ENCODE measurements at regions not wholly inside any gene's neighbourhood (a gene's known extent, or its start where the extent isn't known, plus 50 kb on each side); places are given as distances from the start of the nearest gene placed in this dataset.

DNA sequence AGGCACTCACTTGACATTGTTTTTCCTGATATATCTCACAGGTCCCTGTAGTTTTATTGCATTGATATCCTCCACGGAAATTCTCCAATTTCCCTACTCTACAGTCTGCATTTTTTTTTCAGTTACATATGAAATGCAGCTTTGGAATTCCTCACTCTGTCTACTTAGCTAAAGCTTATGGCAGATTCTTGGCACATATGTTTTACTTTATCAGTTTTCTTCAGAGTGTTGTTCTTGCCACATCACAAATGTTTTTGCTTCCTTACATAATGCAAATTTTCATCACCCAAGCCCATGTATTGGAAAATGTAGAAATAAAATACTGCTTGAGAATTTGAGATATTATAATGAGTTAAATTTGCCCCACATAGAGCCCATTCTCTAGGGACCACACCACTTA lies 1895.1 kb downstream of the MRPL39 start:
- no peaks in the 10 kb centered on the region for H3K9me3 ChIP-seq
- no peak overlapping the region for H3K4me2 ChIP-seq
- ATAC-seq = no peak
- FAIRE-seq = no peak
- H3K4me3 ChIP-seq = no peak overlapping the region
- no peak overlapping the region for H3K27ac ChIP-seq
- 0% methylated on average over 1 of the region's 1 CpG for WGBS (ENCODE audit: missing lambda C conversion rate)
- CTCF ChIA-PET = no interaction called here
- POLR2A ChIA-PET = no interaction called here
- TF ChIP-seq GATA3 (IDR thresholded peaks at IDR 0.05; ENCODE audit: borderline replicate concordance) (no peak), EP300 (IDR thresholded peaks at IDR 0.05) (no peak), PHF8 (IDR thresholded peaks at IDR 0.05; ENCODE audit: borderline replicate concordance, low read depth) (no peak), HOXB5 (CRISPR knock-in tag; IDR thresholded peaks at IDR 0.05) (no peak), CEBPB (IDR thresholded peaks at IDR 0.05) (no peak), ESRRA (IDR thresholded peaks at IDR 0.05; ENCODE audit: borderline replicate concordance, low read length) (no peak), HDAC2 (IDR thresholded peaks at IDR 0.05) (no peak), TP53 (CRISPR knock-in tag; IDR thresholded peaks at IDR 0.05) (no peak), FOSL2 (IDR thresholded peaks at IDR 0.05) (no peak), FOSL2 (CRISPR knock-in tag; IDR thresholded peaks at IDR 0.05) (no peak), MAFK (IDR thresholded peaks at IDR 0.05; ENCODE audit: partially characterized antibody) (no peak)
- TF ChIP-seq, protein P1, sequence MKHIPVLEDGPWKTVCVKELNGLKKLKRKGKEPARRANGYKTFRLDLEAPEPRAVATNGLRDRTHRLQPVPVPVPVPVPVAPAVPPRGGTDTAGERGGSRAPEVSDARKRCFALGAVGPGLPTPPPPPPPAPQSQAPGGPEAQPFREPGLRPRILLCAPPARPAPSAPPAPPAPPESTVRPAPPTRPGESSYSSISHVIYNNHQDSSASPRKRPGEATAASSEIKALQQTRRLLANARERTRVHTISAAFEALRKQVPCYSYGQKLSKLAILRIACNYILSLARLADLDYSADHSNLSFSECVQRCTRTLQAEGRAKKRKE (CRISPR knock-in tag; IDR thresholded peaks at IDR 0.05; ENCODE audit: low read depth) = no peak
- H3K4me1 ChIP-seq = no peaks in the 10 kb centered on the region
- DNase-seq (ENCODE audit: low read depth in 1 of 2, low spot score in 1 of 2) = no peak

DNA sequence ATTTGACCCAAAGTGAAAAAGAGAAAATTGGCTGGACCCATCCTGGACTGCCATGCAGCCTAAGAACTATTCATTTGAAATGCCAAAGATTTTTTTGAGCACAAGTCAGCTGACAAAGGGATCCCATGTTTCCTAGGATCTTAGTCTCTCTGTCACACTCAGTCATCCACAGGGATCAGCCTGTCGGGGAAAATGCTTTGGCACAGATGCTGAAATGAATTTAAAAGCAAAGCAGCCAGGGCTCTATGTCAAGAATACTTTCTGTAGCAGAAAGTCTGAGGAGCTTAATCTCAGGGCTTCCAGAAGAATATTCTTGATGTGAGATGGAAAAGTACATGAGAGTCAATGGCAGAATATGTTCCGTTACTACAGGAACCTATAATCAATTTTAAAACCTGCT lies 1900.8 kb downstream of the MRPL39 start:
- Histone ChIP-seq H3K4me1 (no peaks in the 10 kb centered on the region), H3K9me3 (no peaks in the 10 kb centered on the region), H3K4me3 (no peak overlapping the region), H3K4me2 (no peak overlapping the region), H3K27ac (no peak overlapping the region)
- ChIA-PET POLR2A (no interaction called here), CTCF (no interaction called here)
- no peak for TF ChIP-seq HOXB13 (CRISPR knock-in tag; IDR thresholded peaks at IDR 0.05; ENCODE audit: low read depth)
- no peak for TF ChIP-seq NFE2L2 (conservative IDR thresholded peaks at IDR 0.05; ENCODE audit: low read length)
- TF ChIP-seq CBX2 (IDR thresholded peaks at IDR 0.05; ENCODE audit: borderline replicate concordance, low read depth) = no peak
- no peak for TF ChIP-seq PHF8 (IDR thresholded peaks at IDR 0.05; ENCODE audit: borderline replicate concordance, low read depth)
- ATAC-seq (no peak), FAIRE-seq (no peak), DNase-seq (ENCODE audit: low read depth in 1 of 2, low spot score in 1 of 2) (no peak)
- WGBS (ENCODE audit: missing lambda C conversion rate) = 5% methylated on average over 2 of the region's 2 CpGs

DNA sequence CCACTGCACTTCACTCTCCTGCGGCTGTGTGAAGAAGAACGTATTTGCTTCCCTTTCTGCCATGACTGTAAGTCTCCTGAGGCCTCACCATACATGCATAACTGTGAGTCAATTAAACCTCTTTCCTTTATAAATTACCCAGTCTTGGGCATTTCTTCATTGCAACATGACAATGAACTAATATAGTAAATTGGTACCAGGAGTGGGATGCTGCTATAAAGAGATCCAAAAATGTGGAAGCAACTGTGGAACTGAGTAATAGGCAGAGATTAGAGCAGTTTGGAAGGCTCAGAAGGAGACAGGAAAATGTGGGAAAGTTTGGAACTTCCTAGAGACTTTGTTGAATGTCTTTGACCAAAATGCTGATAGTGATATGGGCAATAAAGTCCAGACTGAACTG lies 1907.9 kb downstream of the MRPL39 start:
- FAIRE-seq (no peak), DNase-seq (ENCODE audit: low read depth in 1 of 2, low spot score in 1 of 2) (no peak), ATAC-seq (no peak)
- ChIA-PET CTCF (no interaction called here), POLR2A (no interaction called here)
- H3K4me2 ChIP-seq = no peak overlapping the region
- no peak overlapping the region for H3K4me3 ChIP-seq
- TF ChIP-seq, protein P2, sequence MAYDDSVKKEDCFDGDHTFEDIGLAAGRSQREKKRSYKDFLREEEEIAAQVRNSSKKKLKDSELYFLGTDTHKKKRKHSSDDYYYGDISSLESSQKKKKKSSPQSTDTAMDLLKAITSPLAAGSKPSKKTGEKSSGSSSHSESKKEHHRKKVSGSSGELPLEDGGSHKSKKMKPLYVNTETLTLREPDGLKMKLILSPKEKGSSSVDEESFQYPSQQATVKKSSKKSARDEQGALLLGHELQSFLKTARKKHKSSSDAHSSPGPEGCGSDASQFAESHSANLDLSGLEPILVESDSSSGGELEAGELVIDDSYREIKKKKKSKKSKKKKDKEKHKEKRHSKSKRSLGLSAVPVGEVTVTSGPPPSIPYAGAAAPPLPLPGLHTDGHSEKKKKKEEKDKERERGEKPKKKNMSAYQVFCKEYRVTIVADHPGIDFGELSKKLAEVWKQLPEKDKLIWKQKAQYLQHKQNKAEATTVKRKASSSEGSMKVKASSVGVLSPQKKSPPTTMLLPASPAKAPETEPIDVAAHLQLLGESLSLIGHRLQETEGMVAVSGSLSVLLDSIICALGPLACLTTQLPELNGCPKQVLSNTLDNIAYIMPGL (CRISPR knock-in tag; IDR thresholded peaks at IDR 0.05; ENCODE audit: borderline replicate concordance) = no peak
- TF ChIP-seq EHF (CRISPR knock-in tag; IDR thresholded peaks at IDR 0.05) = no peak
- H3K27ac ChIP-seq = no peak overlapping the region
- H3K4me1 ChIP-seq = no peaks in the 10 kb centered on the region
- H3K9me3 ChIP-seq = no peaks in the 10 kb centered on the region
- 7% methylated on average over 2 of the region's 2 CpGs for WGBS (ENCODE audit: missing lambda C conversion rate)

DNA sequence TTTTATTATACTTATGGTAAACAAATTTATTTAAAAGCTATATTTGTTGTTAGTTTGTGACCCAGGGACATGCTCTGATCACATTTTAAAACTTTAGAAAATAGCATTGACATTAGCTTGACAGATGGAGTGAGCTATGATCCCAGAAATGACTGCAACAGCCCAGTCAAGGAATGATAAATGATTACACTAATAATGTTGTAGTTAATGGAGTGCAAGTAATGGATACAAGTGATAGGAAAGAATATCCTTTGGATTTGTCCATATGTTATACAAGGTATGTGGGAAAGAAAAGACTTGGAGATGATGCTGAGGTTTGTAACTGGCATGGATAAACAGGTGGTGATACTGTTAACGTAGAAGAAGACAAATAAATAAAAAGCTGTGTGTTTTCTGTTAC lies 1908.7 kb downstream of the MRPL39 start:
- Histone ChIP-seq H3K4me3 (no peak overlapping the region), H3K4me1 (no peaks in the 10 kb centered on the region), H3K27ac (no peak overlapping the region), H3K9me3 (no peaks in the 10 kb centered on the region), H3K4me2 (no peak overlapping the region)
- WGBS (ENCODE audit: missing lambda C conversion rate) = 0% methylated on average over 1 of the region's 1 CpG
- no peak for DNase-seq (ENCODE audit: low read depth in 1 of 2, low spot score in 1 of 2)
- POLR2A ChIA-PET = no interaction called here
- ATAC-seq = no peak
- CTCF ChIA-PET = no interaction called here
- FAIRE-seq = no peak
- TF ChIP-seq KDM5A (IDR thresholded peaks at IDR 0.05) = no peak
- TF ChIP-seq, protein P3, sequence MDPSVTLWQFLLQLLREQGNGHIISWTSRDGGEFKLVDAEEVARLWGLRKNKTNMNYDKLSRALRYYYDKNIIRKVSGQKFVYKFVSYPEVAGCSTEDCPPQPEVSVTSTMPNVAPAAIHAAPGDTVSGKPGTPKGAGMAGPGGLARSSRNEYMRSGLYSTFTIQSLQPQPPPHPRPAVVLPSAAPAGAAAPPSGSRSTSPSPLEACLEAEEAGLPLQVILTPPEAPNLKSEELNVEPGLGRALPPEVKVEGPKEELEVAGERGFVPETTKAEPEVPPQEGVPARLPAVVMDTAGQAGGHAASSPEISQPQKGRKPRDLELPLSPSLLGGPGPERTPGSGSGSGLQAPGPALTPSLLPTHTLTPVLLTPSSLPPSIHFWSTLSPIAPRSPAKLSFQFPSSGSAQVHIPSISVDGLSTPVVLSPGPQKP (IDR thresholded peaks at IDR 0.05; ENCODE audit: low read depth, low read length) = no peak
- no peak for TF ChIP-seq PHF8 (IDR thresholded peaks at IDR 0.05; ENCODE audit: borderline replicate concordance, low read depth)
- no peak for TF ChIP-seq HOXA7 (CRISPR knock-in tag; IDR thresholded peaks at IDR 0.05)
- TF ChIP-seq CHD2 (IDR thresholded peaks at IDR 0.05; ENCODE audit: low read length, partially characterized antibody) = no peak
- TF ChIP-seq SMC3 (IDR thresholded peaks at IDR 0.05) = no peak
- no peak for TF ChIP-seq JUN (IDR thresholded peaks at IDR 0.05)
- TF ChIP-seq JUNB (IDR thresholded peaks at IDR 0.05) = no peak
- TF ChIP-seq ZSCAN20 (CRISPR knock-in tag; IDR thresholded peaks at IDR 0.05) = no peak
- TF ChIP-seq FOSB (CRISPR knock-in tag; IDR thresholded peaks at IDR 0.05) = no peak
- TF ChIP-seq, protein P4, sequence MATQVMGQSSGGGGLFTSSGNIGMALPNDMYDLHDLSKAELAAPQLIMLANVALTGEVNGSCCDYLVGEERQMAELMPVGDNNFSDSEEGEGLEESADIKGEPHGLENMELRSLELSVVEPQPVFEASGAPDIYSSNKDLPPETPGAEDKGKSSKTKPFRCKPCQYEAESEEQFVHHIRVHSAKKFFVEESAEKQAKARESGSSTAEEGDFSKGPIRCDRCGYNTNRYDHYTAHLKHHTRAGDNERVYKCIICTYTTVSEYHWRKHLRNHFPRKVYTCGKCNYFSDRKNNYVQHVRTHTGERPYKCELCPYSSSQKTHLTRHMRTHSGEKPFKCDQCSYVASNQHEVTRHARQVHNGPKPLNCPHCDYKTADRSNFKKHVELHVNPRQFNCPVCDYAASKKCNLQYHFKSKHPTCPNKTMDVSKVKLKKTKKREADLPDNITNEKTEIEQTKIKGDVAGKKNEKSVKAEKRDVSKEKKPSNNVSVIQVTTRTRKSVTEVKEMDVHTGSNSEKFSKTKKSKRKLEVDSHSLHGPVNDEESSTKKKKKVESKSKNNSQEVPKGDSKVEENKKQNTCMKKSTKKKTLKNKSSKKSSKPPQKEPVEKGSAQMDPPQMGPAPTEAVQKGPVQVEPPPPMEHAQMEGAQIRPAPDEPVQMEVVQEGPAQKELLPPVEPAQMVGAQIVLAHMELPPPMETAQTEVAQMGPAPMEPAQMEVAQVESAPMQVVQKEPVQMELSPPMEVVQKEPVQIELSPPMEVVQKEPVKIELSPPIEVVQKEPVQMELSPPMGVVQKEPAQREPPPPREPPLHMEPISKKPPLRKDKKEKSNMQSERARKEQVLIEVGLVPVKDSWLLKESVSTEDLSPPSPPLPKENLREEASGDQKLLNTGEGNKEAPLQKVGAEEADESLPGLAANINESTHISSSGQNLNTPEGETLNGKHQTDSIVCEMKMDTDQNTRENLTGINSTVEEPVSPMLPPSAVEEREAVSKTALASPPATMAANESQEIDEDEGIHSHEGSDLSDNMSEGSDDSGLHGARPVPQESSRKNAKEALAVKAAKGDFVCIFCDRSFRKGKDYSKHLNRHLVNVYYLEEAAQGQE (IDR thresholded peaks at IDR 0.05) = no peak
- TF ChIP-seq CHD4 (IDR thresholded peaks at IDR 0.05; ENCODE audit: borderline replicate concordance) = no peak

Data from A549 (cell line).